IMR-90 (cell line): ENCODE measurements at regions not wholly inside any gene's neighbourhood (a gene's known extent, or its start where the extent isn't known, plus 50 kb on each side); places are given as distances from the start of the nearest gene placed in this dataset.
"Not testable (repeated sequence)": the region's sequence is repeated elsewhere in the genome, so short reads cannot be mapped to it uniquely, and the experiment has no call there.

ENCODE experiments used
- ATAC-seq: fragments of 200-7000 bp; cut with Tn5 transposase; 2 replicates; pipeline ENCODE4 v1.9.1; 2020; ENCODE audit warnings: low read depth, mild to moderate bottlenecking, moderate library complexity
- BruUV-seq: library from RNA; stranded (reverse); fragments of 400-500 nt; replicated peaks from 2 replicates; lab custom pipeline; 2021; lab: Mats Ljungman, UMichigan
- CTCF ChIA-PET: fragments of 300-600 bp; formaldehyde crosslinking; extraction: SDS; loops from one replicate; lab custom pipeline; 2021; ENCODE audit warnings: antibody characterized with exemption; lab: Yijun Ruan, JAX
- POLR2A ChIA-PET: fragments of 300-600 bp; sonication (Branson Sonifier 250); formaldehyde crosslinking; loops from one replicate; lab custom pipeline; 2022; ENCODE audit warnings: antibody characterized with exemption; ENCODE audit not compliant: unreplicated experiment; lab: Charles Lee
- DNase-seq: peaks from one replicate; pipeline ENCODE4 v3.0.0; 2013
- H2AFZ ChIP-seq: replicated peaks from 2 replicates; pipeline ENCODE3; 2013; ENCODE audit warnings: low read length, mild to moderate bottlenecking; ENCODE audit not compliant: poor library complexity
- H2AK5ac ChIP-seq: 2 replicates; pipeline ENCODE4 v1.6.1; 2013; ENCODE audit warnings: low read depth, low read length, inconsistent platforms
- H2AK9ac ChIP-seq: replicated peaks from 2 replicates; pipeline ENCODE3; 2013; ENCODE audit warnings: mild to moderate bottlenecking, low read depth, low read length, moderate library complexity; ENCODE audit not compliant: poor library complexity
- H2BK120ac ChIP-seq: 2 replicates; pipeline ENCODE4 v1.6.1; 2013; ENCODE audit warnings: low read depth, low read length, inconsistent platforms
- H2BK15ac ChIP-seq: 3 replicates; pipeline ENCODE4 v1.6.1; 2013; ENCODE audit warnings: low read depth, low read length, inconsistent platforms
- H2BK20ac ChIP-seq: 2 replicates; pipeline ENCODE4 v1.6.1; 2013; ENCODE audit warnings: low read depth, mild to moderate bottlenecking, inconsistent platforms, low read length, moderate library complexity
- H2BK5ac ChIP-seq: 2 replicates; pipeline ENCODE4 v1.6.1; 2013; ENCODE audit warnings: mild to moderate bottlenecking, low read depth, low read length, inconsistent platforms; ENCODE audit not compliant: poor library complexity, severe bottlenecking
- H3K14ac ChIP-seq: replicated peaks from 2 replicates; pipeline ENCODE4 v1.6.1; 2013; ENCODE audit warnings: low read depth, low read length, inconsistent platforms
- H3K18ac ChIP-seq: 2 replicates; pipeline ENCODE4 v1.6.1; 2013; ENCODE audit warnings: low read depth, low read length, control low read depth
- H3K23ac ChIP-seq: 2 replicates; pipeline ENCODE4 v1.6.1; 2013; ENCODE audit warnings: low read depth, low read length, inconsistent platforms
- H3K27ac ChIP-seq: 2 replicates; pipeline ENCODE4 v1.5.1; 2013; ENCODE audit warnings: mild to moderate bottlenecking, control low read depth, low read length; ENCODE audit not compliant: insufficient read depth
- H3K27me3 ChIP-seq: 2 replicates; pipeline ENCODE4 v1.6.1; 2013; ENCODE audit warnings: low read length; ENCODE audit not compliant: control insufficient read depth, insufficient read depth
- H3K36me3 ChIP-seq: 2 replicates; pipeline ENCODE4 v1.6.1; 2013; ENCODE audit warnings: low read length, mixed read lengths; ENCODE audit not compliant: control insufficient read depth, insufficient read depth
- H3K4ac ChIP-seq: 2 replicates; pipeline ENCODE4 v1.6.1; 2013; ENCODE audit warnings: low read depth, low read length, inconsistent platforms
- H3K4me1 ChIP-seq: 2 replicates; pipeline ENCODE4 v1.6.1; 2013; ENCODE audit warnings: low read length, mixed read lengths; ENCODE audit not compliant: control insufficient read depth, insufficient read depth
- H3K4me2 ChIP-seq: 2 replicates; pipeline ENCODE4 v1.6.1; 2013; ENCODE audit warnings: low read depth, mild to moderate bottlenecking, control low read depth, low read length, moderate library complexity
- H3K4me3 ChIP-seq: 2 replicates; pipeline ENCODE4 v1.5.1; 2013; ENCODE audit warnings: low read depth, mild to moderate bottlenecking, control low read depth, low read length, moderate library complexity; ENCODE audit not compliant: insufficient read depth
- H3K56ac ChIP-seq: 2 replicates; pipeline ENCODE4 v1.6.1; 2013; ENCODE audit warnings: low read length, inconsistent platforms; ENCODE audit not compliant: insufficient read depth; ENCODE audit errors: extremely low read depth
- H3K79me1 ChIP-seq, 2 experiments: 2 replicates each; pipeline ENCODE4 v1.6.1; 2013; ENCODE audit warnings: low read length in 2 of 2, inconsistent platforms in 1 of 2, low read depth in 1 of 2
- H3K9ac ChIP-seq: 2 replicates; pipeline ENCODE4 v1.6.1; 2013; ENCODE audit warnings: low read depth, low read length, control low read depth
- H3K9me1 ChIP-seq: 2 replicates; pipeline ENCODE4 v1.6.1; 2013; ENCODE audit warnings: low read length, inconsistent platforms; ENCODE audit not compliant: insufficient read depth
- H3K9me3 ChIP-seq: 2 replicates; pipeline ENCODE4 v1.6.1; 2013; ENCODE audit warnings: low read length; ENCODE audit not compliant: control insufficient read depth, insufficient read depth
- H4K20me1 ChIP-seq: 2 replicates; pipeline ENCODE4 v1.6.1; 2013; ENCODE audit warnings: low read length, inconsistent platforms; ENCODE audit not compliant: insufficient read depth
- H4K5ac ChIP-seq: 2 replicates; pipeline ENCODE4 v1.6.1; 2013; ENCODE audit warnings: mild to moderate bottlenecking, low read depth, low read length, control low read depth
- H4K8ac ChIP-seq, 2 experiments: 2 replicates each; pipeline ENCODE4 v1.6.1; 2013; ENCODE audit warnings: low read depth in 2 of 2, low read length in 2 of 2, control low read depth in 1 of 2, inconsistent platforms in 1 of 2
- H4K91ac ChIP-seq: 2 replicates; pipeline ENCODE4 v1.6.1; 2013; ENCODE audit warnings: low read depth, low read length, inconsistent platforms; ENCODE audit not compliant: insufficient read depth
- WGBS, 2 experiments: methylation state at CpG; one replicate each; pipeline versions ENCODE4 v1.1.5 to v1.1.7; 2013; ENCODE audit warnings: missing lambda C conversion rate in 2 of 2; ENCODE audit not compliant: insufficient read length in 1 of 2; ENCODE audit errors: extremely low coverage in 2 of 2; 5-methylcytosine and 5-hydroxymethylcytosine counted together
- dilution Hi-C: fragments of 300-500 bp; cut with HindIII; formaldehyde crosslinking; loops from one replicate; pipeline ENCODE4 v1.14.3; 2018; ENCODE audit warnings: low sequenced_read_pairs; ENCODE audit not compliant: unreplicated experiment
- in situ Hi-C: fragments of 300-500 bp; cut with MboI; formaldehyde crosslinking; loops from 3 replicates; pipeline ENCODE4 v1.14.3; 2019; ENCODE audit warnings: low sequenced_read_pairs, inconsistent platforms, mixed read lengths
- intact Hi-C: fragments of 100-400 bp; cut with micrococcal nuclease; formaldehyde crosslinking; loops from 2 replicates; pipeline ENCODE4 v1.10.0; 2022

- H4K20me1 ChIP-seq, H4K91ac ChIP-seq, H3K79me1 ChIP-seq, H3K9me3 ChIP-seq, dilution Hi-C loops, BruUV-seq, H4K5ac ChIP-seq, H3K4ac ChIP-seq, H3K18ac ChIP-seq, H2BK5ac ChIP-seq, H3K14ac ChIP-seq, H3K4me1 ChIP-seq, H2BK20ac ChIP-seq, CTCF ChIA-PET, H3K36me3 ChIP-seq, intact Hi-C loops, H3K27me3 ChIP-seq, H2BK15ac ChIP-seq, H3K4me2 ChIP-seq, H2AK5ac ChIP-seq, H3K27ac ChIP-seq, H3K23ac ChIP-seq, ATAC-seq, H3K56ac ChIP-seq, H2AFZ ChIP-seq, DNase-seq, H3K9me1 ChIP-seq, H3K4me3 ChIP-seq, POLR2A ChIA-PET, H3K9ac ChIP-seq, H2AK9ac ChIP-seq, H2BK120ac ChIP-seq, H4K8ac ChIP-seq, in situ Hi-C loops: not testable (repeated sequence)
- WGBS, 2 experiments, result no CpG with 5 or more reads among the region's 5 CpGs
Measured at GRCh38 chr2:242119682-242120081, 250.2 kb downstream of the RTP5 start.

- H3K9me1 ChIP-seq, dilution Hi-C loops, intact Hi-C loops, H4K91ac ChIP-seq, H2BK20ac ChIP-seq, ATAC-seq, H3K18ac ChIP-seq, H4K20me1 ChIP-seq, POLR2A ChIA-PET, H3K56ac ChIP-seq, H4K8ac ChIP-seq, H3K4me3 ChIP-seq, DNase-seq, H3K9ac ChIP-seq, H3K23ac ChIP-seq, H2AK5ac ChIP-seq, H3K79me1 ChIP-seq, BruUV-seq, H3K4me2 ChIP-seq, H3K36me3 ChIP-seq, H2BK15ac ChIP-seq, H3K4ac ChIP-seq, H3K4me1 ChIP-seq, CTCF ChIA-PET, H3K27ac ChIP-seq, in situ Hi-C loops, H2BK120ac ChIP-seq, H3K14ac ChIP-seq, H2AK9ac ChIP-seq, H2BK5ac ChIP-seq, H3K27me3 ChIP-seq, H3K9me3 ChIP-seq, H4K5ac ChIP-seq, H2AFZ ChIP-seq: not testable (repeated sequence)
- no CpG with 5 or more reads among the region's 3 CpGs for WGBS, 2 experiments
Measured at GRCh38 chr2:242130682-242131081, 261.2 kb downstream of the RTP5 start.
